Suprapubic skin (tissue), 4 donors: ENCODE measurements at regions not wholly inside any gene's neighbourhood (a gene's known extent, or its start where the extent isn't known, plus 50 kb on each side); places are given as distances from the start of the nearest gene placed in this dataset.

ENCODE experiments used
- EP300 ChIP-seq: sonication (generic); formaldehyde crosslinking; IDR thresholded peaks from one replicate; pipeline ENCODE4 v1.6.1; 2017; ENCODE audit warnings: antibody characterized with exemption
- POLR2A ChIP-seq, 2 donors: fragments of 450-650 bp; IDR thresholded peaks; one replicate each; pipeline ENCODE4 v1.6.1; 2017; ENCODE audit warnings: antibody characterized with exemption in 2 of 2, mild to moderate bottlenecking in 2 of 2, moderate library complexity in 2 of 2
- POLR2AphosphoS5 ChIP-seq, 3 donors: sonication (generic); formaldehyde crosslinking; IDR thresholded peaks; one replicate each; pipeline ENCODE4 v1.6.1; 2017; ENCODE audit warnings: antibody characterized with exemption in 3 of 3
- TF ChIP-seq, protein P1 (sequence below), 2 donors: fragments of 200-600 bp in 1 of 2; fragments of 450-650 bp in 1 of 2; sonication (generic) in 1 of 2; IDR thresholded peaks; one replicate each; pipeline ENCODE4 v1.5.1; 2016 to 2019; ENCODE audit warnings: antibody characterized with exemption in 2 of 2, mild to moderate bottlenecking in 1 of 2, moderate library complexity in 1 of 2

GRCh38 chr6:93679836-93680235, 260.5 kb upstream of the EPHA7 start:
- TF ChIP-seq, protein P1, sequence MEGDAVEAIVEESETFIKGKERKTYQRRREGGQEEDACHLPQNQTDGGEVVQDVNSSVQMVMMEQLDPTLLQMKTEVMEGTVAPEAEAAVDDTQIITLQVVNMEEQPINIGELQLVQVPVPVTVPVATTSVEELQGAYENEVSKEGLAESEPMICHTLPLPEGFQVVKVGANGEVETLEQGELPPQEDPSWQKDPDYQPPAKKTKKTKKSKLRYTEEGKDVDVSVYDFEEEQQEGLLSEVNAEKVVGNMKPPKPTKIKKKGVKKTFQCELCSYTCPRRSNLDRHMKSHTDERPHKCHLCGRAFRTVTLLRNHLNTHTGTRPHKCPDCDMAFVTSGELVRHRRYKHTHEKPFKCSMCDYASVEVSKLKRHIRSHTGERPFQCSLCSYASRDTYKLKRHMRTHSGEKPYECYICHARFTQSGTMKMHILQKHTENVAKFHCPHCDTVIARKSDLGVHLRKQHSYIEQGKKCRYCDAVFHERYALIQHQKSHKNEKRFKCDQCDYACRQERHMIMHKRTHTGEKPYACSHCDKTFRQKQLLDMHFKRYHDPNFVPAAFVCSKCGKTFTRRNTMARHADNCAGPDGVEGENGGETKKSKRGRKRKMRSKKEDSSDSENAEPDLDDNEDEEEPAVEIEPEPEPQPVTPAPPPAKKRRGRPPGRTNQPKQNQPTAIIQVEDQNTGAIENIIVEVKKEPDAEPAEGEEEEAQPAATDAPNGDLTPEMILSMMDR (IDR thresholded peaks at IDR 0.05) = no peak
- no peak for TF ChIP-seq POLR2AphosphoS5 (IDR thresholded peaks at IDR 0.05)
- no peak for TF ChIP-seq EP300
- no peak for TF ChIP-seq POLR2A (IDR thresholded peaks at IDR 0.05)
